ENCODE measurements at regions not wholly inside any gene's neighbourhood (a gene's known extent, or its start where the extent isn't known, plus 50 kb on each side); places are given as distances from the start of the nearest gene placed in this dataset.

GRCh38 chr13:62643007-62643483 lies 1227.4 kb upstream of the PCDH20 start:
- DNase-seq: no peak

GRCh38 chr13:62635161-62635560 lies 1219.5 kb upstream of the PCDH20 start:
- no peak for DNase-seq

GRCh38 chr13:62633448-62633847 lies 1217.8 kb upstream of the PCDH20 start:
- no peak for DNase-seq

- DNase-seq: no peak
These were observed 1216.0 kb upstream of the PCDH20 start for GRCh38 chr13:62631619-62632018.

GRCh38 chr13:62631124-62631523 lies 1215.5 kb upstream of the PCDH20 start:
- DNase-seq: no peak

- no peak for DNase-seq
These were observed 1214.0 kb upstream of the PCDH20 start for GRCh38 chr13:62629618-62630017.

GRCh38 chr13:62627226-62627625 lies 1211.6 kb upstream of the PCDH20 start:
- DNase-seq: no peak

GRCh38 chr13:62626771-62627170 lies 1211.1 kb upstream of the PCDH20 start:
- no peak for DNase-seq

- DNase-seq: no peak
These were observed 1209.7 kb upstream of the PCDH20 start for GRCh38 chr13:62625214-62625881.

GRCh38 chr13:62613819-62614218 lies 1198.2 kb upstream of the PCDH20 start:
- DNase-seq: no peak

- no peak for DNase-seq
These were observed 1195.7 kb upstream of the PCDH20 start for GRCh38 chr13:62611343-62611742.

GRCh38 chr13:62598708-62599107 lies 1183.1 kb upstream of the PCDH20 start:
- DNase-seq: no peak

GRCh38 chr13:62595976-62596375 lies 1180.3 kb upstream of the PCDH20 start:
- no peak for DNase-seq

- DNase-seq: no peak
These were observed 1178.2 kb upstream of the PCDH20 start for GRCh38 chr13:62593804-62594203.

GRCh38 chr13:62583466-62583865 lies 1167.8 kb upstream of the PCDH20 start:
- no peak for DNase-seq

- no peak for DNase-seq
These were observed 1162.8 kb upstream of the PCDH20 start for GRCh38 chr13:62578402-62578801.

- DNase-seq: no peak
These were observed 1149.1 kb upstream of the PCDH20 start for GRCh38 chr13:62564770-62565169.

GRCh38 chr13:62563251-62563650 lies 1147.6 kb upstream of the PCDH20 start:
- DNase-seq: no peak

- DNase-seq: no peak
These were observed 1141.3 kb upstream of the PCDH20 start for GRCh38 chr13:62556978-62557377.

GRCh38 chr13:62551588-62551987 lies 1135.9 kb upstream of the PCDH20 start:
- DNase-seq: no peak

GRCh38 chr13:62544928-62545327 lies 1129.3 kb upstream of the PCDH20 start:
- no peak for DNase-seq

GRCh38 chr13:62537593-62537992 lies 1121.9 kb upstream of the PCDH20 start:
- no peak for DNase-seq

GRCh38 chr13:62525652-62526051 lies 1110.0 kb upstream of the PCDH20 start:
- DNase-seq: no peak

- no peak for DNase-seq
These were observed 1108.8 kb upstream of the PCDH20 start for GRCh38 chr13:62524498-62524897.

- DNase-seq: no peak
These were observed 1108.4 kb upstream of the PCDH20 start for GRCh38 chr13:62524061-62524460.

Data from bone marrow (tissue), 2 donors.